ENCODE measurements at regions not wholly inside any gene's neighbourhood (a gene's known extent, or its start where the extent isn't known, plus 50 kb on each side); places are given as distances from the start of the nearest gene placed in this dataset.

DNA sequence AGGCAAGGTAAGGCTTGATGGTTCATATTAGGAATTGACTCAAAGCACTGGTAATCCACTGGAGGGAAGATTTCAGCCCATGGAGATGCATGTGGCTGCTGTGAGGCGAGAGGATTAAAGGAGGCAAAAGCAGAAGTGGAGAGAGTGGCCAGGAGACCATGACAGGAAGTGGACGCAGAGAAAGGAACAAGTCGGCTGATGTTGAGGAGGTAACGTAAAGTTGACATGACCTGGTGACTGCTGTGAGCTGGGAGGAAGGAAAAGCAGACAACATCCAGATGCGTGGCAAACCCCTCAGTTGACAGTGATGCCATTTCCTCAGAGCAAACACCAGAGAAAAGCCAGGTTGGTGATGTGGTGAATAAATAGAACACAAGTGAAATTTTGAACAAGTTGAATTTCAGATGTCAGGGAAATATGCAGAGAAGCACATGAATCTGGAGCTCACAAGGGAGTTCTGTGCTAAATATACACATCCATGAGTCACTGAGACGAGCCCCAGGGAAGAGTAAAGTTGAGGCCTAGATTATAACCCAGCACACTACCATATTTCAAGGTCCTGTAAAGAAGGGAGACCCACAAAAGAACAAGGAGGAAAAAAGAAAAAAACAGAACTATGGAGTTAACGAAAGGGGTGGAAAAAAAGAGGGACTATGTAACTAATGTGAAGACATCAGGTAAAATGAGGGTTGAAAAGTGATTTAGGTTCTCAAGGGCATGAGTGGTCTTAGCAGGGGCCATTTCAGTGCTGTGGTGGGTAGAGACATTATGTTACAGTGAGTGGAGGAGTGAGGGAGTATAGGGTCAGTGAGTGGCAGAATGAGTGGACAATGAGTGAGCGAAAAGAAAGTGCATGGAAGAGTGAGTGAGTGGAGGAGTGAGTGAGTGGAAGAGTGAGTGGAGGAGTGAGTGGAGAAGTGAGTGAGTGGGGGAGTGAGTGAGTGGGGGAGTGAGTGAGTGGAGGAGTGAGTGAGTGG lies 61.6 kb upstream of the GZMB start:
- Histone ChIP-seq H3K27ac (ENCODE audit: extremely low read length, insufficient read depth, low read length) (no peak overlapping the region), H2AFZ (ENCODE audit: low read length) (no peak overlapping the region), H3K4me2 (ENCODE audit: low read depth, low read length) (no peak overlapping the region), H3K4me1 (ENCODE audit: insufficient read depth, low read length) (no peaks in the 10 kb centered on the region), H3K9ac (ENCODE audit: insufficient read depth, low read depth, low read length) (no peak overlapping the region), H3K4me3 (replicated peaks in 1 of 3; ENCODE audit: insufficient read depth in 1 of 3, low read depth in 2 of 3, low read length in 3 of 3) (no peak overlapping the region), H3K27me3 (ENCODE audit: control insufficient read depth in 1 of 2, insufficient read depth in 2 of 2, low read length in 2 of 2) (peaks cover under 1 to 2% of the 10 kb centered on the region in 2 experiments; a peak in 2 of 5 replicates), H4K20me1 (ENCODE audit: insufficient read depth, low read length) (no peaks in the 10 kb centered on the region), H3K79me2 (ENCODE audit: insufficient read depth, low read length) (no peaks in the 10 kb centered on the region), H3K36me3 (replicated peaks in 1 of 2; ENCODE audit: control insufficient read depth in 1 of 2, insufficient read depth in 2 of 2, low read length in 2 of 2) (no peaks in the 10 kb centered on the region), H3K9me3 (ENCODE audit: low read length) (peaks cover 12% of the 10 kb centered on the region)
- DNase-seq (ENCODE audit: low spot score) (no peak), FAIRE-seq (no peak), ATAC-seq (no peak; the same call in 2 of the 3 replicates)
- 31% methylated on average over 8 of the region's 8 CpGs for WGBS (ENCODE audit: low lambda C conversion rate)
- BruUV-seq (replicated peaks), result no TSS peak
- CTCF ChIA-PET (ENCODE audit: low intra/inter-chr PET ratio, low total read pairs), result no interaction called here
- intact Hi-C loops (cut with micrococcal nuclease; ENCODE audit: unreplicated experiment), result no loop called here
- POLR2A ChIA-PET, result no interaction called here
- in situ Hi-C loops (cut with HindIII; ENCODE audit: extremely low pct_ligation_motif_present, low pct_unique_long_range_greater_than_20kb), result no loop called here
- TF ChIP-seq PLRG1 (conservative IDR thresholded peaks at IDR 0.05), result peak; percentile 91
- TF ChIP-seq IKZF1 (IDR thresholded peaks at IDR 0.05), result peak; percentile 97; the same call in 1 of the 2 replicates
- TF ChIP-seq FOXP1 (IDR thresholded peaks at IDR 0.05), result 0 out of 2 replicates have a peak, but pooled peaks have one; percentile 58
- no peak for TF ChIP-seq FOXP1 (CRISPR knock-in tag; IDR thresholded peaks at IDR 0.05)
- TF ChIP-seq ZNF616 (CRISPR knock-in tag; IDR thresholded peaks at IDR 0.05; ENCODE audit: low read depth), result no peak
- TF ChIP-seq PHB2 (IDR thresholded peaks at IDR 0.05; ENCODE audit: partially characterized antibody), result peak; percentile 64
- 0 out of 2 replicates have a peak, but pooled peaks have one; percentile 21 for TF ChIP-seq JUNB (CRISPR knock-in tag; IDR thresholded peaks at IDR 0.05; ENCODE audit: borderline replicate concordance)
- TF ChIP-seq PAWR (CRISPR knock-in tag; IDR thresholded peaks at IDR 0.05; ENCODE audit: borderline replicate concordance), result no peak
- peak; percentile 78; the same call in 1 of the 2 replicates for TF ChIP-seq NONO (IDR thresholded peaks at IDR 0.05)
- no peak for TF ChIP-seq NONO (CRISPR knock-in tag; conservative IDR thresholded peaks at IDR 0.05)
- TF ChIP-seq ATM (IDR thresholded peaks at IDR 0.05; ENCODE audit: borderline replicate concordance), result peak; percentile 51; the same call in 1 of the 2 replicates
- TF ChIP-seq, protein P1, sequence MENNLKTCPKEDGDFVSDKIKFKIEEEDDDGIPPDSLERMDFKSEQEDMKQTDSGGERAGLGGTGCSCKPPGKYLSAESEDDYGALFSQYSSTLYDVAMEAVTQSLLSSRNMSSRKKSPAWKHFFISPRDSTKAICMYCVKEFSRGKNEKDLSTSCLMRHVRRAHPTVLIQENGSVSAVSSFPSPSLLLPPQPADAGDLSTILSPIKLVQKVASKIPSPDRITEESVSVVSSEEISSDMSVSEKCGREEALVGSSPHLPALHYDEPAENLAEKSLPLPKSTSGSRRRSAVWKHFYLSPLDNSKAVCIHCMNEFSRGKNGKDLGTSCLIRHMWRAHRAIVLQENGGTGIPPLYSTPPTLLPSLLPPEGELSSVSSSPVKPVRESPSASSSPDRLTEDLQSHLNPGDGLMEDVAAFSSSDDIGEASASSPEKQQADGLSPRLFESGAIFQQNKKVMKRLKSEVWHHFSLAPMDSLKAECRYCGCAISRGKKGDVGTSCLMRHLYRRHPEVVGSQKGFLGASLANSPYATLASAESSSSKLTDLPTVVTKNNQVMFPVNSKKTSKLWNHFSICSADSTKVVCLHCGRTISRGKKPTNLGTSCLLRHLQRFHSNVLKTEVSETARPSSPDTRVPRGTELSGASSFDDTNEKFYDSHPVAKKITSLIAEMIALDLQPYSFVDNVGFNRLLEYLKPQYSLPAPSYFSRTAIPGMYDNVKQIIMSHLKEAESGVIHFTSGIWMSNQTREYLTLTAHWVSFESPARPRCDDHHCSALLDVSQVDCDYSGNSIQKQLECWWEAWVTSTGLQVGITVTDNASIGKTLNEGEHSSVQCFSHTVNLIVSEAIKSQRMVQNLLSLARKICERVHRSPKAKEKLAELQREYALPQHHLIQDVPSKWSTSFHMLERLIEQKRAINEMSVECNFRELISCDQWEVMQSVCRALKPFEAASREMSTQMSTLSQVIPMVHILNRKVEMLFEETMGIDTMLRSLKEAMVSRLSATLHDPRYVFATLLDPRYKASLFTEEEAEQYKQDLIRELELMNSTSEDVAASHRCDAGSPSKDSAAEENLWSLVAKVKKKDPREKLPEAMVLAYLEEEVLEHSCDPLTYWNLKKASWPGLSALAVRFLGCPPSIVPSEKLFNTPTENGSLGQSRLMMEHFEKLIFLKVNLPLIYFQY (CRISPR knock-in tag; IDR thresholded peaks at IDR 0.05; ENCODE audit: borderline replicate concordance), result no peak
- TF ChIP-seq SOX6 (IDR thresholded peaks at IDR 0.05), result 0 out of 2 replicates have a peak, but pooled peaks have one; percentile 85
- no peak for TF ChIP-seq SOX6 (CRISPR knock-in tag; IDR thresholded peaks at IDR 0.05)
- TF ChIP-seq, protein P2, sequence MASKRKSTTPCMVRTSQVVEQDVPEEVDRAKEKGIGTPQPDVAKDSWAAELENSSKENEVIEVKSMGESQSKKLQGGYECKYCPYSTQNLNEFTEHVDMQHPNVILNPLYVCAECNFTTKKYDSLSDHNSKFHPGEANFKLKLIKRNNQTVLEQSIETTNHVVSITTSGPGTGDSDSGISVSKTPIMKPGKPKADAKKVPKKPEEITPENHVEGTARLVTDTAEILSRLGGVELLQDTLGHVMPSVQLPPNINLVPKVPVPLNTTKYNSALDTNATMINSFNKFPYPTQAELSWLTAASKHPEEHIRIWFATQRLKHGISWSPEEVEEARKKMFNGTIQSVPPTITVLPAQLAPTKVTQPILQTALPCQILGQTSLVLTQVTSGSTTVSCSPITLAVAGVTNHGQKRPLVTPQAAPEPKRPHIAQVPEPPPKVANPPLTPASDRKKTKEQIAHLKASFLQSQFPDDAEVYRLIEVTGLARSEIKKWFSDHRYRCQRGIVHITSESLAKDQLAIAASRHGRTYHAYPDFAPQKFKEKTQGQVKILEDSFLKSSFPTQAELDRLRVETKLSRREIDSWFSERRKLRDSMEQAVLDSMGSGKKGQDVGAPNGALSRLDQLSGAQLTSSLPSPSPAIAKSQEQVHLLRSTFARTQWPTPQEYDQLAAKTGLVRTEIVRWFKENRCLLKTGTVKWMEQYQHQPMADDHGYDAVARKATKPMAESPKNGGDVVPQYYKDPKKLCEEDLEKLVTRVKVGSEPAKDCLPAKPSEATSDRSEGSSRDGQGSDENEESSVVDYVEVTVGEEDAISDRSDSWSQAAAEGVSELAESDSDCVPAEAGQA (IDR thresholded peaks at IDR 0.05; ENCODE audit: low read depth), result no peak
- TF ChIP-seq, protein P2 (CRISPR knock-in tag; IDR thresholded peaks at IDR 0.05; ENCODE audit: borderline replicate concordance), result no peak

All from HepG2 (cell line).